Embryonic facial prominence (tissue), 1 donor: ENCODE measurements at regions not wholly inside any gene's neighbourhood (a gene's known extent, or its start where the extent isn't known, plus 50 kb on each side); places are given as distances from the start of the nearest gene placed in this dataset.
"Not testable (repeated sequence)": the region's sequence is repeated elsewhere in the genome, so short reads cannot be mapped to it uniquely, and the experiment has no call there.

Experiments used
- DNase-seq: peaks from one replicate; pipeline ENCODE4 v3.0.0-alpha.2; 2016; ENCODE audit errors: extremely low spot score

- no peak for DNase-seq
These were observed 89.8 kb upstream of the MED13 start for GRCh38 chr17:62154909-62155308.

GRCh38 chr17:62150471-62150870 lies 85.4 kb upstream of the MED13 start:
- no peak for DNase-seq

GRCh38 chr17:62149961-62150360 lies 84.9 kb upstream of the MED13 start:
- DNase-seq = no peak

- DNase-seq = no peak
These were observed 82.2 kb upstream of the MED13 start for GRCh38 chr17:62147284-62147683.

- DNase-seq = no peak
These were observed 75.8 kb upstream of the MED13 start for GRCh38 chr17:62140836-62141235.

GRCh38 chr17:62140376-62140775 lies 75.3 kb upstream of the MED13 start:
- no peak for DNase-seq

- DNase-seq = not testable (repeated sequence)
These were observed 74.7 kb upstream of the MED13 start for GRCh38 chr17:62139690-62140354.

GRCh38 chr17:62139141-62139540 lies 74.1 kb upstream of the MED13 start:
- DNase-seq = no peak

- DNase-seq = not testable (repeated sequence)
These were observed 73.6 kb upstream of the MED13 start for GRCh38 chr17:62138676-62139121.

GRCh38 chr17:62137734-62138624 lies 72.9 kb upstream of the MED13 start:
- DNase-seq = not testable (repeated sequence)

- not testable (repeated sequence) for DNase-seq
These were observed 72.1 kb upstream of the MED13 start for GRCh38 chr17:62137013-62137733.

- DNase-seq = no peak
These were observed 70.7 kb upstream of the MED13 start for GRCh38 chr17:62135742-62136141.

GRCh38 chr17:62135096-62135495 lies 70.0 kb upstream of the MED13 start:
- DNase-seq = not testable (repeated sequence)

- DNase-seq = no peak
These were observed 69.3 kb upstream of the MED13 start for GRCh38 chr17:62134397-62134796.

GRCh38 chr17:62131271-62131670 lies 66.2 kb upstream of the MED13 start:
- DNase-seq = not testable (repeated sequence)

GRCh38 chr17:62130739-62131138 lies 65.7 kb upstream of the MED13 start:
- DNase-seq = no peak

GRCh38 chr17:62126292-62126691 lies 61.2 kb upstream of the MED13 start:
- no peak for DNase-seq

- DNase-seq = no peak
These were observed 60.2 kb upstream of the MED13 start for GRCh38 chr17:62125307-62125706.

GRCh38 chr17:62121025-62121730 lies 56.1 kb upstream of the MED13 start:
- DNase-seq = no peak

- DNase-seq = no peak
These were observed 54.3 kb upstream of the MED13 start for GRCh38 chr17:62119373-62119772.
